AG08396 (cell line): ENCODE measurements at regions not wholly inside any gene's neighbourhood (a gene's known extent, or its start where the extent isn't known, plus 50 kb on each side); places are given as distances from the start of the nearest gene placed in this dataset.
"Not testable (repeated sequence)": the region's sequence is repeated elsewhere in the genome, so short reads cannot be mapped to it uniquely, and the experiment has no call there.

Source experiments
- DNase-seq: peaks from one replicate; pipeline ENCODE4 v3.0.0; 2012; ENCODE audit warnings: low spot score, mixed read lengths

GRCh38 chr4:116126794-116127193, 958.6 kb downstream of the TRAM1L1 start:
- no peak for DNase-seq

DNA sequence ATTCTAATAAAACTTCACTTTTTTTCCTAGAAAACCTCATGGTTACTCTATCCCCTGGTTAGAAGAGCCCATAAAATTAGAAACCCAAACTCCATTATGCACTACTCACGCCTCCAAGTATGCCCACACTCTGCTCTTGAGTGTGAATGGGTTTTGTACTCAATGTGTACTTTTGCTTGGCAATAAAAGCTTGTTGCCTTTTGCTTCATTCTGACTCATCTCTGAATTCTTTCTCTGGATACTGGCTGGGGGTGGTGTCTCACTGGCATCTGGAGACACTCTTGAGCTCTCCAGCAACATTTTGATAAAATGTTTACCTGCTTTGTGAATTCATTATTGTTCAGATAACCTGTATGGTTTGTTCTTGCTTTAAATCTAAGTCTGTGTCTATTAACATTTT, 963.3 kb downstream of the TRAM1L1 start:
- DNase-seq: no peak

DNA sequence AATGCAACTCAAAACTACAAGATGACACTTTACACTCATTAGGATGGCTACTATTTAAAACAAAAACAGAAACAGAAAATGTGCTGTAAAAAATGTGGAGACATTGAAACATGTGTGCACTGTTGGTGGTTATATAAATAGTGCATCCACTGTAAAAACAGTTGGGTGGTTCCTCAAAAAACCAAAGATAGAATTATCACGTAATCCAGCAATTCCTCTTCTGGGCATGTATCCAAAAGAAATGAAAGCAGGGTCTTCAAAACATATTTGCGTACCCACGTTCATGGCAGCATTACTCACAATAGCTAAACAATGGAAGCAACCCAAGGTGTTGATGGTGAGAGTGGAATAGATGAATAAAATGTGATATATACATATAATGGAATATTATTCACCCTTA, 967.2 kb downstream of the TRAM1L1 start:
- DNase-seq: no peak

- not testable (repeated sequence) for DNase-seq
These were observed 972.5 kb downstream of the TRAM1L1 start for GRCh38 chr4:116112861-116113260.

DNA sequence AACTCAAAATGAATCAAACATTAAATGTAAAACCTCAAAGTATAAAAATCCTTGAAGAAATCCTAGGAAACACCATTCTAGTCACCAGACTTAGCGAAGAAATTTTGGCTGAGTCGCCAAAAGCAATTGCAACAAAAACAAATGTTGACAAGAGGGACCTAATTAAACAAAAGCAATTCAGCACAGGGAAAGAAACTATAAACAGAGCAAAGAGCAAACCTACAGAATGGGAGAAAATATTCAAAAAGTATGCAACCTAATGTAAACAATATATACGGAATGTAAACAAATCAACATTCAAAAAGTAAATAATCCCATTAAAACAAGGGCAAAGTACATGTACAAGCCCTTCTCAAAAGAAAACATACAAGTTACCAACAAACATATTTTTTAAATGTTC, 974.7 kb downstream of the TRAM1L1 start:
- no peak for DNase-seq

DNA sequence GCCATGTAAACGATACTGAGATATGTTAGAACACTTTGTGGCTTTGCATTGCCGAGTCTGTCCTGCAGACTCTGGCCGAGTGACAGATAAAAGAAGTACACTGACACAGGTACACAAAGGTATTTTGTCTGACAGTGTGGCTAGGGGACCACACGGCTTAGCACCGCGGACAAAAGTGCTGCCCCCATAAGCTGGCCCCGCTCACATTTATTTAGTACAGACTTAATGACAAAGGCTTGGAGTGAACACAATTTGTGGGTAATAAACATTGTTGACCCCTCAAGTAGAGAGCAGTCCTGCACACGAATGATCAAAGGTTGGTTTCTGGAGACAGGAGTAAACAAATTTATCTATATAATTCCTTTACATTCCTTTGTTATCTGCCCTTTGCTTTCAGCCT, 976.8 kb downstream of the TRAM1L1 start:
- DNase-seq: no peak

DNA sequence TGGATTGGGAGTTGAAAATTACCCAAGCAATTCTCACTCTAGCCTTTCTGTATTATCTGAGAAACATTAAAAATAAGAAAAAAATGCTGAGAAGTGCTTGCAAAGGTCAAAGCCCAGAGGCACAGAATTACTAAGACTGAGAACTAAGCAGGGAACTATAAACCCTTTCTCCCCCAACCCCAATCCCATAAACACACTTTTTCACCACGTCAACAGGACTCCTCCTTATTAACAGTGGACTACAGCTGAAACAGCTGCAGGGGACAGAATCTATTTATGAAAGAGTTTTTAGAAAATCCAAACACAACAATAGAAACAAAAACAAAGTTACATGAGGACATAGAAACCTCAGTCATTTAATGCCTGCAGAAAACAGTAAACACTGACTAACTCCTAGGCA, 984.1 kb downstream of the TRAM1L1 start:
- DNase-seq: no peak

DNA sequence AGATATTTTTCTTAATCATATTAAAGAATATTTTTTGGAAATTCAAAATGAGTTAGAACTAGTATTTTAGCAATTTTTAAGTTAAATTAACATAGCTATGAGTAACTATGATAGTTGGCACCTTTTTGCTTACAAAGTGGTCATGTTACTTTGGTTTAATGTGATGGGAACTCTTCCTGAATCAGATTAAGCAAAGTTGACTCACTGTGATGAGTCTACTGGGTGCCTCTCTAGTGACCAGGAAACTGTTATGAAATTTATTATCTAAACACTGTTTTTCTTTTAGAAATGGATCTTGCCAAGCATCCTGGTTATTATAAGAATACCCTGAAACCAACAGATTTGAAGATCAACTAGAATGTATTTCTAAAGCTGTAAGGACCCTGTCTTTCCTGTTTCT, 985.8 kb downstream of the TRAM1L1 start:
- no peak for DNase-seq

DNA sequence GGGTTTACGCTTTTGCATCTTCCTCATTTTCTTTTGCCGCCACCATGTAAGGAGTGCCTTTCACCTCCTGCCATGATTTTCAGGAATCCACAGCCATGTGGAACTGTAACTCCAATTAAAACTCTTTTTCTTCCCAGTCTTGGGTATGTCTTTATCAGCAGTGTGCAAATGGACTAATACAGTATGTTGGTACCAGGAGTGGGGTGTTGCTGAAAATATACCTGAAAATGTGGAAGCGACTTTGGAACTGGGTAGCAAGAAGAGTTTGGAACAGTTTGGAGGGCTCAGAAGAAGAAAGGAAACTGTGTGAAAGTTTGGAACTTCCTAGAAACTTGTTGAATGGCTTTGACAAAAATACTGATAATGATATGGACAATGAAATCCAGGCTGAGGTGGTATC, 983.9 kb upstream of the NDST4 start:
- not testable (repeated sequence) for DNase-seq

DNA sequence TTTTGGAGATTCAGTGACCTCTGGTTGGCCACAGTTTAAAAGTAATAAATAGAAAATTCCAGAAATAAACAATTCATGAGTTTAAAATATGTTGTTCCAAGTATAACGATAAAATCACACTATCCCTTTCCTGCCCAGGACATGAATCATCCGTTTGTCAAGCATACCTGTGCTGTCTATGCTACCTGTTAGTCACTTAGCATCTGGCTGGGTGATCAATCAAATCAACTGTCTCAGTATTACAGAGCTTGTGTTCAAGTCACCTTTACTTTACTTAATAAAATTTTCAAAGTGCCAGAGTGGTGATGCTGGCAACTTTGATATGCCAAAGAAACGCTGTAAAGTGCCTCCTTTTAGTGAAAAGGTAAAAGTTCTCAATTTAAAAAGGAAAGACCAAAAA, 979.5 kb upstream of the NDST4 start:
- no peak for DNase-seq

DNA sequence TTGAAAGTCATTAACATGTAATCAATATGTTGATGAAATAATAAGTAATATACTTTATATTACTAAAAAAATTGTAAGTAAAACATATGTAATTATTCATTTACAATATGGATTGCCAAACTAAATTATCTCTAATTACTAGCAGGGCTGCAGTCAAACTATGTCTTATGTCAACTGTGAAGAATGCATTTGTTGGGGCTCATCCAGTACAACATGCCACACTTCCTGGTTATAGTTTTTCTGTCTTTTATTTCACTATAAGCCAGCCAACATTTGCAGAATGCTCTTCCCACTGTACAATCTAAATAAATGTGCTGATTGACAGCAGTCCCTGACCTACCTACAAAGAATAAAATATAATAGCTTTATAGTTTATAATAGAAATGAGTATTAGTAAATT, 975.4 kb upstream of the NDST4 start:
- no peak for DNase-seq

DNA sequence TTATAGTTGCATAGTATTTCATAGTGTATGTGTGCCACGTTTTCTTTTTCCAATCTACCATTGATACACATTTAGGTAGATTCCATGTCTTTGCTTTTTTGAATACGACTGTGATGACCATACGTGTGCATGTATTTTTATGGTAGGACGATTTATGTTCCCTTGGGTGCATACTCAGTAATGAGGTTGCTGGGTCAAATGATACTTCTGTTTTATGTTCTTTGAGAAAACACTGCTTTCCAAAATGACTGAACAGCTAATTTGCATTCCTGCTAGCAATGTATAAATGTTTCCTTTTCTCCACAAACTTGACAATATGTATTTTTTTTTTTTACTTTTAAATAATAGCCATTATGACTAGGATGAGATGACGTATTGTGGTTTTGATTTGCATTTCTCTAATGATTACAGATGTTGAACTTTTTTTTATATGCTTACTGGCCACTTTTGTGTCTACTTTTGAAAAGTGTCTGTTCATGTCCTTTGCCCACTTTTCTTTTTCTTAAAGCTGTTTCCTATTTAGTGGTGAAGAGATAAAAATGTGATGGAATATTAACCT, 969.5 kb upstream of the NDST4 start:
- no peak for DNase-seq

- no peak for DNase-seq
These were observed 959.6 kb upstream of the NDST4 start for GRCh38 chr4:116073051-116073450.

DNA sequence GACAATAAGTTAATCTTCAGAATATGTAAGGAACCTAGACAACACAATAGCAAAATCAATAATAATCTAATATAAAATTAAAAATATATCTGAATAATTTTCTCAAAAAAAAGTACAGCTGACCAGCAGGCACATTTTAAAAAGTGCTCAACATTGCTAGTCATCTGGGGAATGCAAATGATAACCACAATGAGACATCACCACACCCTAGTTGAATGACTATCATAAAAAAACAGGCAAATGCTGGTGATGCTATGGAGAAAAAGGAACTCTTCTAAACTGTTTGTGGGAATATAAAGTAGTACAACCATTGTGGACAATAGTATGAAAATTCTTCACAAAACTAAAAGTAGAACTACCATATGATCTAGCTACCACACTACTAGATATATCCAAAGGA, 956.9 kb upstream of the NDST4 start:
- no peak for DNase-seq

DNA sequence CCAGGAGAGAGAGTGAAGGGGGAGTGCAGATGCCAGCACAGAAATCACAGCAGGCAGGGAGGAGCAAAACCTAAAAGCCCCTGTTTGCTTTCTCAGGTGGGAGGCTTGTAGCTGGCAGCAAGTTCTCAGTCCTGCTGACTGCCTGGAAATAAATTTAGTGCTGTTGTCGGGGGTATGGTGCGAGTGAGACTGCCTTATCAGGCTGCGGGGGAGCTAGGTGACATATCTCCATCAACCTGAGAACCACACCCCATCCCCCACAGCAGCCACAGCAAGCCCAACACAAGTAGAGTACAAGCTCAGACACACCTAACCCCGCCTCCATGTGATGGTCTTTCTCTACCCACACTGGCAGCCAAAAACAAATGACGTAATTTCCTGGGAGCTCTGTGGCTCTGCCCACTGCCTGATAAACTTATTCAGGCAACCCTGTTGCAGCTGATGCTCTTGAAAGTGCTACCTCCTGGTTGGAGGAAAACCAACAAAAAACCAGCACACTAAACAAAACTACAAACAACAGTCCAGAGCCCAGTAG, 953.4 kb upstream of the NDST4 start:
- DNase-seq: no peak

DNA sequence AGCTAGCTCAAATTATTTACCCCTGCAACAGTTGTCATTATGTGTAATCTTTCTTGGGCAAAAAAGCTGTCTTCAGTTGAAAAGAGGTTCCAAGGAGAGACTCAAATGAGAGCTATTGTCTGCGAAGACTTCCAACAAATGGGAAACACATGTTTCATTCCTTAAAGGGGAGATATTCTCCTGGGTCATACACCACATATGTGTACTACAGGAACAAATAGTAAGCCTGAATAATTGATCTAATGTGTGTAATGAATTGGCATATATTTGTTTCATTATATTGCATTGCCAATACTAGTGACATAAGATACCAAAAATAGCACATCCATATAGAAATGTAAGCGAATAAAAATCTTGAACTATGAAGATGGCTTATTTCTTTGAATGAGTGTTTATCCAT, 950.9 kb upstream of the NDST4 start:
- no peak for DNase-seq

GRCh38 chr4:116059361-116059760, 945.9 kb upstream of the NDST4 start:
- no peak for DNase-seq

DNA sequence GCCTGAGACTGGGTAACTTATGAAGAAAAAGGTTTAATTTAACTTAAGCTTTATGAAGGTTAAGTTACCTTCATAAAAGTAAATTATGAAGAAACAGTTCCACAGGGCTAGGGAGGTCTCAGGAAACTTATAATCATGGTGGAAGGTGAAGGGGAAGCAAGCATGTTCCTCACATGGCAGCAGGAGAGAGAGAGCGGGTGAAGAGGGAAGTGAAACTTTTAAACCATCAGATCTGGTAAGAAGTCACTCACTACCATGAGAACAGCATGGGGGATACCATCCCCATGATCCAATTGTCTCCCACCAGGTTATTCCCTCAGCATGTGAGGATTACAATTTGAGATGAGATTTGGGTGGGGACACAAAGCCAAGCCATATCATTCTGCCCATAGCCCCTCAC, 944.7 kb upstream of the NDST4 start:
- no peak for DNase-seq

- no peak for DNase-seq
These were observed 942.7 kb upstream of the NDST4 start for GRCh38 chr4:116055857-116056827.

DNA sequence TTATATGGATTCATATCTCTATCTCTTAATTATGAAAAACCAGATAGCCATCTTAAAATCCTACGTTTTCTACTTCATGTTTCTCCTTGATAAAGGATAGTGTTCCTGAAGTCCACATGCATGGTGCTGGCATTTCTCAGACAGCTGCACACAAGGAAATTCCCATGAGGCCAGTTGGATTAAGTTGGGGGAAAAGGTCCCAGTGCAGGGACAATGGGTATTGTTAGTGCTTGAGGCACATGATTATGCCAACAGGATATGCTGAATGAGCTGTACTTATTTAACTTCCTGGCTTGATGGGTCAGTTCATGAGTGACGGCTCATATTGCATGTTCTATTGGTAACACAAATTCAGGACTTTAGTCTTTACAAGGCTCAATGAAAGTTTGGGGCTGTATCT, 913.9 kb upstream of the NDST4 start:
- DNase-seq: no peak

DNA sequence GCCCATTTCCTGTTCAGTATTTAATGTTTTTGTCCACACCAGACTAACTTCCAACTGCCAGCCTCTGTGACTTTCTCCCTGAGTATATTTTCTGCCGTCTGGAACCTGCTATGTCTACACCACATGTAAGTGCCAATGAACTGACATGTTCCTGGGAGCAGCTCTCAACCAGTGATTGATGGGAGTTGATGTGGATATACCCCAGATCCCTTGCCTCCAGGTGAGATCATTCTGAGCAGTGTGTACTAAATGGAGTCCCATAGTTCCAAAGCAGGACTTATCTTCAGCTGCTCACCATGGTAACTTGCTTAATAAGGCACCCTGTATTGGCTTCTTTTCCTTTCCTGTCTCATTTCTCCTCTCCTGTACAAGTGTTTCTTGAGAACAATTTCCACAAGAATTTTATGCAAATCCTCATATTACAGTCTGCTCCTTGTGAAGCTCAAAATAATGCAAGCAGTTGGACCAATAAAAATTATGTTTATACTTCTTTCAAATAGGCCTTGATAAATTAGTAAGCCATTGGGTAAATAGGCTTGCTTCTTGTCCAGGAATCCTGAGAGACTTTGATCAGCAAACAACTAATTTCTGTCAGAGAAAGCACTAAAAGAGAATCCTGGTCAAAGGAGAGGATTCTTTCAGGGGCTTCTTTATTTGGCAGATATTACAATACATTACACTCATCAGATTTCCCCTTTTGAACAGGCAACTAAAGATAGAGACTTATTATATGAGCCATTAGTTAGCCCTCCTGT, 911.7 kb upstream of the NDST4 start:
- no peak for DNase-seq

GRCh38 chr4:116023049-116023448, 909.6 kb upstream of the NDST4 start:
- no peak for DNase-seq
